T-cell (primary cell): ENCODE measurements at regions not wholly inside any gene's neighbourhood (a gene's known extent, or its start where the extent isn't known, plus 50 kb on each side); places are given as distances from the start of the nearest gene placed in this dataset.

Experiments
- ATAC-seq, 4 experiments: fragments of 200-7000 bp in 3 of 4; fragments of 150-1000 bp in 1 of 4; cut with Tn5 transposase; replicated peaks in 1 of 4; 1 replicate in 3 of 4; 2 replicates in 1 of 4; pipeline ENCODE4 v1.10.0; 2021; ENCODE audit warnings: moderate library complexity in 3 of 4, mild to moderate bottlenecking in 2 of 4, moderate number of reproducible peaks in 1 of 4
- CTCF ChIA-PET, 2 donors: fragments of 300-600 bp; sonication (Branson Sonifier 250); formaldehyde crosslinking; loops; one replicate each; lab custom pipeline; 2022; ENCODE audit warnings: antibody characterized with exemption in 2 of 2; lab: Charles Lee
- POLR2A ChIA-PET, 2 donors: fragments of 300-600 bp; sonication (Branson Sonifier 250); formaldehyde crosslinking; loops; one replicate each; lab custom pipeline; 2022; ENCODE audit warnings: antibody characterized with exemption in 2 of 2; lab: Charles Lee
- DNase-seq, 35 experiments: peaks; one replicate each; pipeline versions ENCODE4 v3.0.0 to v3.0.0-alpha.2; 2013 to 2023
- H3K27ac ChIP-seq: one replicate; pipeline ENCODE4 v1.5.1; 2013; ENCODE audit warnings: low read length
- H3K27me3 ChIP-seq, 2 experiments: replicated peaks in 1 of 2; 1 replicate in 1 of 2; 2 replicates in 1 of 2; pipeline versions ENCODE4 v1.6.1 to v1.7.0; 2013; ENCODE audit warnings: low read length in 1 of 2, mixed read lengths in 1 of 2; ENCODE audit not compliant: control insufficient read depth in 2 of 2, insufficient read depth in 2 of 2; ENCODE audit errors: extremely low read depth in 1 of 2
- H3K36me3 ChIP-seq, 2 donors: 1 replicate in 1 of 2; 2 replicates in 1 of 2; pipeline versions ENCODE4 v1.6.1 to v1.7.0; 2013; ENCODE audit warnings: low read length in 1 of 2; ENCODE audit not compliant: control insufficient read depth in 2 of 2, insufficient read depth in 1 of 2; ENCODE audit errors: extremely low read depth in 1 of 2
- H3K4me1 ChIP-seq, 2 experiments: 1 replicate in 1 of 2; 2 replicates in 1 of 2; pipeline versions ENCODE4 v1.6.1 to v1.7.0; 2013; ENCODE audit warnings: low read length in 2 of 2, mixed read lengths in 1 of 2; ENCODE audit not compliant: insufficient read depth in 2 of 2, control insufficient read depth in 1 of 2; ENCODE audit errors: extremely low read depth in 1 of 2
- H3K4me3 ChIP-seq, 2 donors: 1 replicate in 1 of 2; 2 replicates in 1 of 2; pipeline versions ENCODE4 v1.5.1 to v1.7.0; 2013; ENCODE audit warnings: mild to moderate bottlenecking in 2 of 2, low read length in 1 of 2, moderate library complexity in 1 of 2; ENCODE audit not compliant: control insufficient read depth in 1 of 2; ENCODE audit errors: extremely low read depth in 1 of 2
- H3K9me3 ChIP-seq: 2 replicates; pipeline ENCODE4 v1.7.0; 2013
- H3K27ac Mint-ChIP-seq, 2 donors: one replicate each; pipeline ENCODE4 v1.8.0; 2020 to 2021; ENCODE audit warnings: mild to moderate bottlenecking in 2 of 2, mixed read lengths in 2 of 2
- H3K27me3 Mint-ChIP-seq, 2 donors: one replicate each; pipeline ENCODE4 v1.8.0; 2021 to 2022; ENCODE audit warnings: mixed read lengths in 2 of 2
- H3K36me3 Mint-ChIP-seq: one replicate; pipeline ENCODE4 v1.8.0; 2021; ENCODE audit warnings: mixed read lengths
- H3K4me1 Mint-ChIP-seq, 3 donors: one replicate each; pipeline ENCODE4 v1.8.0; 2020 to 2022; ENCODE audit warnings: mixed read lengths in 3 of 3, mild to moderate bottlenecking in 1 of 3
- H3K4me3 Mint-ChIP-seq, 3 donors: one replicate each; pipeline ENCODE4 v1.8.0; 2020 to 2022; ENCODE audit warnings: mild to moderate bottlenecking in 3 of 3, mixed read lengths in 3 of 3, moderate library complexity in 3 of 3
- H3K9me3 Mint-ChIP-seq, 3 donors: one replicate each; pipeline ENCODE4 v1.8.0; 2020 to 2022; ENCODE audit warnings: mixed read lengths in 3 of 3
- WGBS: methylation state at CpG from one replicate; pipeline ENCODE4 v1.1.5; 2013; ENCODE audit warnings: missing lambda C conversion rate; ENCODE audit not compliant: insufficient coverage; 5-methylcytosine and 5-hydroxymethylcytosine counted together

- H3K9me3 Mint-ChIP-seq: peaks cover 0 to 4% (median 0%) of the 10 kb centered on the region in 3 donors
- Histone ChIP-seq H3K9me3 (no peaks in the 10 kb centered on the region), H3K4me1 (peaks cover 28 to 83% of the 10 kb centered on the region in 2 experiments), H3K4me3 (no peak overlapping the region), H3K27me3 (peaks cover 0 to 20% of the 10 kb centered on the region in 2 experiments), H3K36me3 (no peaks in the 10 kb centered on the region), H3K27ac (no peak overlapping the region)
- ChIA-PET CTCF (interaction anchor here (0.5 to 1.0 kb wide), 2 partner anchors 9 to 246 kb away, joined by 3 to 5 read pairs; no protein-coding TSS in a partner anchor), POLR2A (no interaction called here)
- 99% methylated on average over 5 of the region's 7 CpGs for WGBS
- no peak for DNase-seq
- peak overlapping the region in 1 of 3 donors; percentile 86 for H3K4me3 Mint-ChIP-seq
- no peaks in the 10 kb centered on the region for H3K27me3 Mint-ChIP-seq
- H3K4me1 Mint-ChIP-seq: peaks cover 70 to 73% (median 73%) of the 10 kb centered on the region in 3 donors
- ATAC-seq: no peak
- H3K27ac Mint-ChIP-seq: no peak overlapping the region
- no peaks in the 10 kb centered on the region for H3K36me3 Mint-ChIP-seq
These were observed 270.9 kb downstream of the RPLP1 start for GRCh38 chr15:69723404-69724096.

GRCh38 chr15:69724333-69724732 lies 271.7 kb downstream of the RPLP1 start:
- Histone ChIP-seq H3K9me3 (no peaks in the 10 kb centered on the region), H3K4me3 (no peak overlapping the region), H3K36me3 (no peaks in the 10 kb centered on the region), H3K27ac (no peak overlapping the region), H3K4me1 (peaks cover 24 to 80% of the 10 kb centered on the region in 2 experiments), H3K27me3 (peaks cover 0 to 20% of the 10 kb centered on the region in 2 experiments)
- Mint-ChIP-seq H3K27me3 (no peaks in the 10 kb centered on the region), H3K9me3 (peaks cover 0 to 4% (median 0%) of the 10 kb centered on the region in 3 donors), H3K4me1 (peaks cover 70 to 71% (median 71%) of the 10 kb centered on the region in 3 donors), H3K4me3 (no peak overlapping the region), H3K27ac (no peak overlapping the region), H3K36me3 (no peaks in the 10 kb centered on the region)
- POLR2A ChIA-PET: no interaction called here
- 84% methylated on average over 3 of the region's 3 CpGs for WGBS
- DNase-seq (no peak), ATAC-seq (no peak)
- CTCF ChIA-PET: no interaction called here

- H3K4me1 Mint-ChIP-seq: peaks cover 62 to 65% (median 63%) of the 10 kb centered on the region in 3 donors
- H3K27me3 Mint-ChIP-seq: no peaks in the 10 kb centered on the region
- CTCF ChIA-PET: no interaction called here
- no peaks in the 10 kb centered on the region for H3K36me3 Mint-ChIP-seq
- 50% methylated on average over 2 of the region's 4 CpGs for WGBS
- peak overlapping the region in 1 of 2 donors; percentile 25 for H3K27ac Mint-ChIP-seq
- Histone ChIP-seq H3K9me3 (no peaks in the 10 kb centered on the region), H3K27me3 (peaks cover 0 to 20% of the 10 kb centered on the region in 2 experiments), H3K4me3 (no peak overlapping the region), H3K27ac (no peak overlapping the region), H3K36me3 (no peaks in the 10 kb centered on the region), H3K4me1 (peaks cover 17 to 71% of the 10 kb centered on the region in 2 experiments)
- ATAC-seq (no peak), DNase-seq (no peak)
- H3K9me3 Mint-ChIP-seq: peaks cover 0 to 4% (median 0%) of the 10 kb centered on the region in 3 donors
- POLR2A ChIA-PET: no interaction called here
- H3K4me3 Mint-ChIP-seq: no peak overlapping the region
These were observed 272.7 kb downstream of the RPLP1 start for GRCh38 chr15:69725275-69725674.

GRCh38 chr15:69725957-69726356 lies 273.3 kb downstream of the RPLP1 start:
- H3K36me3 ChIP-seq: no peaks in the 10 kb centered on the region
- no peak overlapping the region for H3K4me3 ChIP-seq
- Mint-ChIP-seq H3K9me3 (no peaks in the 10 kb centered on the region), H3K36me3 (no peaks in the 10 kb centered on the region), H3K27me3 (no peaks in the 10 kb centered on the region), H3K4me1 (peaks cover 56 to 60% (median 59%) of the 10 kb centered on the region in 3 donors), H3K4me3 (no peak overlapping the region), H3K27ac (peak overlapping the region in 1 of 2 donors; percentile 77)
- H3K4me1 ChIP-seq: peaks cover 15 to 65% of the 10 kb centered on the region in 2 experiments
- CTCF ChIA-PET: no interaction called here
- no peaks in the 10 kb centered on the region for H3K9me3 ChIP-seq
- peaks cover 0 to 20% of the 10 kb centered on the region in 2 experiments for H3K27me3 ChIP-seq
- no peak overlapping the region for H3K27ac ChIP-seq
- WGBS: no CpG with 5 or more reads among the region's 2 CpGs
- no peak for ATAC-seq
- POLR2A ChIA-PET: no interaction called here
- DNase-seq: peak in 1 of 35 experiments; percentile 27

DNA sequence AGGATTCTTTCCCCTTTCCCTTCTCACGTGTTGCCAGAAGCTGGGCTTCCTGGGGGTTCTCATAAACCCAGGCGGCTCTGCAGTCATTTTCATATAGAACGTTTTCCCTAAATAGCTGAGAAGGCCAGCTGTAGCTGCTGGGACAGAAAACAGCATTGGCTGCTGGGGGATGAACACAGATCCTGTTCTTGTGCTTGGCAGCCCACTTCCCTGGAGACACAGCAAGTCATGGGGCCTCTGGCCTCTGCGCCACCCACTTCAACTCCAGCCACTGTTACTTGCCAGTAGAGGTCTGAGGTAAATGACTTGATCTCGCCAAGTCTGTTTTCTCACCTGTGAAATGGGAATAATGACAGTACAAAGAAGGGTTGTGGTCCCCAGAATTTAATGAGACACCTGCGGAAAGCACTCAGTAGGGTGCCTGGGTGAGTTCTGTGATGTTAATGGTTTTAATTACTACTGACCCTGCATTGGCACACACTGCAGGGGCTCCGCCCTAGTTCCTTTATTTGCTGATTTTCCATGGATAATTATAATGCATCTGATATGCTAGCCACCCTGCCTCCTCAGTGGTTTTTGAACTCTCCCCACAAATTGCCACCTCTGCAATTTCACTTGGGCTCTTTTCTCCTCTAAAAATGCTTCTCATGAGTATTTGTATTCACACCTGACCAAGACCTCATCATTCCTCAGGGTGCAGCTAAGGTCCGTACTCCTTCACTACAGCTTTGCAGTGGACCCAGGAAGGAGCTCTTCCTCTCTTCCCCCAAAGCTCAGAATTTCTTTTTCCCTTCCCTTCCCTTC lies 274.7 kb downstream of the RPLP1 start:
- no peaks in the 10 kb centered on the region for H3K36me3 Mint-ChIP-seq
- H3K27ac Mint-ChIP-seq: no peak overlapping the region
- CTCF ChIA-PET: interaction anchor here (0.6 to 1.7 kb wide), 4 partner anchors 28 to 648 kb away, joined by 3 to 4 read pairs (median 3); no protein-coding TSS in a partner anchor
- Histone ChIP-seq H3K27me3 (peaks cover 0 to 20% of the 10 kb centered on the region in 2 experiments), H3K4me3 (no peak overlapping the region), H3K36me3 (no peaks in the 10 kb centered on the region), H3K4me1 (peaks cover 6 to 53% of the 10 kb centered on the region in 2 experiments), H3K27ac (no peak overlapping the region), H3K9me3 (no peaks in the 10 kb centered on the region)
- WGBS: 97% methylated on average over 5 of the region's 8 CpGs
- no peak overlapping the region for H3K4me3 Mint-ChIP-seq
- no peak for DNase-seq
- H3K27me3 Mint-ChIP-seq: no peaks in the 10 kb centered on the region
- ATAC-seq: no peak
- no peaks in the 10 kb centered on the region for H3K9me3 Mint-ChIP-seq
- peaks cover 45 to 56% (median 52%) of the 10 kb centered on the region in 3 donors for H3K4me1 Mint-ChIP-seq
- POLR2A ChIA-PET: interaction anchor here (0.7 to 0.8 kb wide), 2 partner anchors 20 to 1498 kb away, joined by 3 read pairs; no protein-coding TSS in a partner anchor

GRCh38 chr15:69729167-69729748 lies 276.6 kb downstream of the RPLP1 start:
- ATAC-seq: peak in 3 of 4 experiments; percentile 56 to 62 (median 61)
- H3K27ac ChIP-seq: no peak overlapping the region
- no peaks in the 10 kb centered on the region for H3K9me3 ChIP-seq
- H3K36me3 ChIP-seq: no peaks in the 10 kb centered on the region
- Mint-ChIP-seq H3K36me3 (no peaks in the 10 kb centered on the region), H3K4me3 (no peak overlapping the region), H3K27me3 (no peaks in the 10 kb centered on the region), H3K9me3 (no peaks in the 10 kb centered on the region), H3K27ac (peak overlapping the region in 1 of 2 donors; percentile 12), H3K4me1 (peaks cover 26 to 39% (median 35%) of the 10 kb centered on the region in 3 donors)
- POLR2A ChIA-PET: no interaction called here
- peaks cover 0 to 16% of the 10 kb centered on the region in 2 experiments for H3K27me3 ChIP-seq
- peaks cover 0 to 36% of the 10 kb centered on the region in 2 experiments for H3K4me1 ChIP-seq
- CTCF ChIA-PET: interaction anchor here (0.6 to 1.7 kb wide), 9 partner anchors 9 to 760 kb away, joined by 3 to 5 read pairs (median 3); no protein-coding TSS in a partner anchor
- no peak overlapping the region for H3K4me3 ChIP-seq
- peak; percentile 21 to 86 (median 67) for DNase-seq
- WGBS: 63% methylated on average over 1 of the region's 9 CpGs
